NCI-H1436 treated with DMSO at 0.1 percent for 48 hours (cell line): ENCODE measurements at regions not wholly inside any gene's neighbourhood (a gene's known extent, or its start where the extent isn't known, plus 50 kb on each side); places are given as distances from the start of the nearest gene placed in this dataset.

Experiments
- DNase-seq: peaks from one replicate; lab custom pipeline; 2025; lab: John Stamatoyannopoulos, UW

GRCh38 chr22:48327721-48328120 is 1500.0 kb downstream of the BRD1 start:
- no peak for DNase-seq

- no peak for DNase-seq
Measured at GRCh38 chr22:48323746-48324145, 1503.9 kb downstream of the BRD1 start.

DNA sequence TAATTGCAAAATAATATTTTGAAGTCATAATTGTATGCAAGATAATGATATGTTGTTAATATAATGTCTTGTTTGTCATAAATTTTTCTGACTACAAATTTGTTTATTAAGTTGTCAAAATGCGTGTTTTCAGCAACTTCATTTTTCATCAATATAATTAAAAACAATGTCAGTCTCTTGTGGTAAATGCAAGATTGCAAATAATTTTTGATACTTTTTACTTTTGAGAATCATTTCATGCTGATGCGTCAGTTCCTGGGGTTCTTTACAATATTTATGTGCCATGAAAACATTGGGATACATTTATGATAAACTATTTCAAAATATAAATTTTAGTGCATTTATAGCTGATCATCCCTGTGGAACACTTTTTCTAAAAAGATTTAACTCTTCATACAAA is 1504.8 kb downstream of the BRD1 start:
- no peak for DNase-seq

DNA sequence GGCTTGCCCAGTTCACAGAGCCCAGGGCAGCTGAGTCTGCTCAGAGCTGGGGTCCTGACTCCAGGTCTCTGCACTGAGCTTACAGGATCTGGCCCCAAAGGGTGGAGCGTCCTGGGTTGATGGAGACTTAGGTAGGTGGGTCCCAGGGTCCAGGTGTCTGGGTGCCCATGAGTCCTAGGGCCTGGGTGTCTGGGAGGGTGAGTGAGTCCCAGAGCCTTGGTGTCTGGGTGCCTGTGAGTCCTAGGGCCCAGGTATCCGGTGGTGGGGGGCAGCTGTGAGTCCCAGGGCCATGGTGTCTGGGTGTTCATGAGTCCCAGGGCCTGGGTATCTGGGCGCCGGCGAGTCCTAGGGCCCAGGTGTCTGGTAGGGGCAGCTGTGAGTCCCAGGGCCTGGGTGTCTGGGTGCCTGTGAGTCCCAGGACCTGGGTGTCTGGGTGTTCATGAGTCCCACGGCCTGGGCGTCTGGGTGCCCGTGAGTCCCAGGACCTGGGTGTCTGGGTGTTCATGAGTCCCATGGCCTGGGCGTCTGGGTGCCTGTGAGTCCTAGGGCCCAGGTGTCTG is 1505.6 kb downstream of the BRD1 start:
- no peak for DNase-seq

DNA sequence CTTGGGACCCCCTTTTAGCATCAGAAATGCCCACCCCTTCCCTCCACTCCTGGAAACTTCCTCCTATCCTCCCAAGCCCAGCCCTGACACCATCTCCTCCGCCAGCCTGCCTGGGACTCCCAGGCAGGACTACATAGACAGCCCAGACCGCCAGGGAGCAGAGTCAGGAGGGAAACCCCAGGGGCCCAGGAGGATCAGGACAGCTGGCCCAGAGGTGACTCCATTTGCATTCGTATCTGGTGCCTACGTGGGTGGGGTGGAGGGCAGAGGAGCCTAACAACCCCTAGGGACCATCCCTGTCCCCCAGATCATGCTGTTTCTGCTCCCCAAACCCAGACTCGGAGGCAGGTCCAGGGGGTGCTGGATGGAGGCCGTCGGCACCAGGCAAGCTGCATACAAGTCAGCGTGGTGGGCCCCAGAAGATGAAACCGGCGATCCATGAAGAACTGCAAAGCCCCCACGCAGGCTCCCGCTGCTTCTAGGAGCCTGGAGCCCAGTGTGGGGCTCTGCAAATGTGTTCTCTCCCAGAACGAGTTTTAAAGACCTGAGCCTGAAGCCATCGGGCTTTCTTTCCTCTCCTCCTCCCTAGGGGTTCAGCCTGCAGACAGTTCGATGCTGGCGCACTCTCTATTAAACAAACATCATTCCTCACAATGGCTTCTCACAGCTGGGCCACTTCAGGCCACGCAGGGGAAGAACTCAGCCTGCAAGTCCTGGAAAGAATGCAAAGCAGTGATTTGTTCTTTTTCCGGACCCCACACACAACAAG is 1506.8 kb downstream of the BRD1 start:
- DNase-seq: no peak

DNA sequence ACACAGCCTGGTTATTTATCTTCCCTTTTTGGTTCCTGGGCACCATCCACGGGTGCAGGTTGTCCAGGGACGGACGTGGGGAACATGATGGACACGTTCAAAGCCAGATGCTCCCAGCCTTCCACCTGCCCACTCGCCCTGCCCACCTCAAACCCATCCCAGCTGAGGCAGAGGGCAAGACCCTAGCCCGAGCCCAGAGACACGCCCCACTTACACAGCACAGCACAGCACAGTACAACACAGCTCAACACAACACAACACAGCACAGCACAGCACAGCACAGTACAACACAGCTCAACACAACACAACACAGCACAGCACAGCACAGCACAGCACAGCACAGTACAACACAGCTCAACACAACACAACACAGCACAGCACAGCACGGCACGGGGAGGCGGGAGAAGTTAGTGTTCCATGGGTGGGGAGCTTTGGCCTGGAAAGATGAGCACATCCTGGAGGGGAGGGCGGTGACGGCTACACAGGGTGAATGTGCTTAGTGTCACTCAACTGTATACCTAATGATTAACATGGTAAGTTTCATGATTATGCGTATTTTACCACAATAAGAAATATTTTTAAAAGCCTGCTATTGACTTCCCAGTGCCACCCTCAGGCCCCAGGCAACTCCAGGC is 1507.5 kb downstream of the BRD1 start:
- DNase-seq: no peak

GRCh38 chr22:48319321-48320047 is 1508.2 kb downstream of the BRD1 start:
- no peak for DNase-seq

- DNase-seq: no peak
Measured at GRCh38 chr22:48318575-48319320, 1508.9 kb downstream of the BRD1 start.

GRCh38 chr22:48318173-48318572 is 1509.5 kb downstream of the BRD1 start:
- no peak for DNase-seq

DNA sequence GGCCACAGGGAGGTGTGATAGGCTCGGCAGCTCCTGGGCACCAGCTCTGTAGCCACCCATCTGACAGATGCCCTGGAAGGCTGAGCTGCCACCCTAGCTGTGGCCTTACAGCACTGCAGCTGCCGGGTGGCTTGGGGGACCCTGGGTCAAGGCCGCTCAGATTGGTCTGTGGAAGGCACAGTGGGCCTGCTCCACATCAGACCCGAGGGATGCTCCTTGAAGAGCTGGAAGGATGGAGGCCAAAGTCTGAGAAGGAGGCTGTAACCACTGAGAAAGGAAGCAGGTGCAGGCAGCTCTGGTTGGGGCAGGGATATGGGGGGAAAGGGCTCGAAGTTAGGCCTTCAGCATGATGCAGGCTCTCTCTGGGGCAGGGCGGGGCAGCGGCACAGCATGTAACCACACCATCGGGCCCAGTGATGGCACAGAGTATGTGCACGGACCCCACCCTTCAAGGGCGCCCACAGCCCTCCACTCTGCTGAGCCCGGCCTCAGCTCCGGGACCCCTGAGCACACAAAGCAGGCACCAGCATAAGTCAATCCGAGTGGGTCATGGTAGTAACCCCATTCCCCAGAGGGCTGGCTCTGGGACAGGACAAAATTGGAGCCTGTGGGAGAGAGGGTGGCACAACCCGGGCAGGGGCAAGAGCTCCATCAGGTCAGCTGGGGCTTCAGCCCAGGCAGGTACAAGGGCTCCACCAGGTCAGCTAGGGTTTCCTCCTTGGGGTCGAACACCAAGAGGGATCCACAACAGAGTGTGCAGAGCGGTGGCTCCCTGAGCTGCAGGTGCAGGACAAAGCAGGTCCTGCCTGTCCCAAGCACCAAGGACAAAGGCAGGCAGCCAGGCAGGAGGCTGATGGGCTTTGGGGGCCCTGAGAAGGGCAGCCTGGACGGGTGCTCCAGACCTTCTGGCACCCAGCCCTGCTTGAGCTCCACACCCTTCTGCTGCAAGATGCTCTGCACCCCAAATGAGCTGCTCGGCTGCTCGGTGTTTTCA is 1511.1 kb downstream of the BRD1 start:
- no peak for DNase-seq

GRCh38 chr22:48315439-48316256 is 1512.0 kb downstream of the BRD1 start:
- DNase-seq: no peak

- DNase-seq: no peak
Measured at GRCh38 chr22:48314073-48314472, 1513.6 kb downstream of the BRD1 start.

- DNase-seq: no peak
Measured at GRCh38 chr22:48313175-48313830, 1514.4 kb downstream of the BRD1 start.

GRCh38 chr22:48310740-48311139 is 1516.9 kb downstream of the BRD1 start:
- no peak for DNase-seq

DNA sequence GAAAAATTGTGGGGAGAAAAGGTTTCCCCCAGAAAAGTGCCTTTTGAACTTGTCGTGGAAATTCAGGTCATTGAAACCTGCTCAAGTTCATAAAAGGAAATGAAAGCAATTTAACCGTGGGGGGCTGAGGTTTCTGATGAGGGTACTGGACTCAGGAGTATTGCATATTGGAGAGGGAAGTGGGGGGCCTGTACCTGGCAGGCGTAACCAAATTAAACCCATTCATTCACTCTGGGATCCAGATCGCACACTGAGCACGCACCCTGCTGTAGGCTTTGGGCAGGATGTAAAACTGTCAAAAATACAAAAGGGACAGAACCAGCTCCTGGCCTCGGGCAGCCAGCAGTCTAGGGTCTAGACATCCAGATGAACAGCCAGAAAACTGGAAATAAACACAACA is 1517.4 kb downstream of the BRD1 start:
- DNase-seq: no peak

- DNase-seq: no peak
Measured at GRCh38 chr22:48309836-48310235, 1517.8 kb downstream of the BRD1 start.

DNA sequence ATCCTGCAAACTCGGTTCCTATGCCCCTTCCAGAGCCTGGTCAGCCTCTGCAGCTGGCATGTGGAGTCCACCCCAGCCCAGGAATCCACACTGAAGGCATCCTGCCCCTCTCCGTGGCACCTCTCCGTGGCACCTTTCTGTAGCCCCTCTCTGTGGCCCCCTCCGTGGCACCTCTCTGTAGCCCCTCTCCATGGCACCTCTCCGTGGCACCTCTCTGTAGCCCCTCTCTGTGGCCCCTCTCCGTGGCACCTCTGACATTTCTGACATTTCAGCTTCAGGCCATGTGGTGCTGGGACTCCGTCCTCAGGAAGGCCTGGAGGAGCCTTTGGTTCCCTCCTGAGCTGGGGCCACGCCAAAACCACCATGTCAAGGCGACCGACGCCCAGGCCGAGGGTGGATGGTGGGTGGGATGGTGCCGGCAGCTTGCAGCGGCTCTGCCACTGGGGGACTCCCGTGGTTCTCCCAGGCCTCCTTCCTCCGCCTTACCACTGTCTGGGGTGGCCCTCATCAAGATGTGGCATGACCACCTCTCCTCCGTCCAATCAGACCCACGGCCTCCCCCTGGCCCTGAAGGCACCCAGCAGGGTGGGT is 1518.5 kb downstream of the BRD1 start:
- DNase-seq: no peak

DNA sequence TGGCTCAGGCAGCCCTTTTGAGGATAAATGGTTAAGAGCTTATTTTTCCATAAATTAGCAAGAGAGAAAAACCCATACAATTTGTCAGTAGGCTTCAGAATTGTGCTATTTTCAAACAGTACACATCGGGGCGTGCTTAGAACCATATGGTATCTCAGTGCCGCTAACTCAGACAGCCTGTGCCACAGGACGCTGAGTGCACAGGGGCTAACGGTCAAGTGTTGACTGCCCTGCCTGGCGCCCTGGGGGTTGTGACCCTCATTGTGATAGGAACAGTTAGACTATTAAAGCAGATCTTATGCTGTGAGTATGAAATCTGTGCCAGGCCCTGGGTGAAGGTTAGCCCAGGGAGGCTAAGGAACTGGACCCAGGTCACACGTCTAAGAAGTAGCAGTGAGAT is 1519.7 kb downstream of the BRD1 start:
- DNase-seq: no peak
